ENCODE measurements at regions not wholly inside any gene's neighbourhood (a gene's known extent, or its start where the extent isn't known, plus 50 kb on each side); places are given as distances from the start of the nearest gene placed in this dataset.

GRCh38 chr12:91565246-91565645 lies 382.6 kb upstream of the DCN start:
- DNase-seq = peak; percentile 43

GRCh38 chr12:91563011-91563765 lies 380.6 kb upstream of the DCN start:
- DNase-seq = no peak

GRCh38 chr12:91562476-91562875 lies 379.9 kb upstream of the DCN start:
- no peak for DNase-seq

- no peak for DNase-seq
These were observed 379.3 kb upstream of the DCN start for GRCh38 chr12:91561958-91562325.

GRCh38 chr12:91561301-91561957 lies 378.8 kb upstream of the DCN start:
- DNase-seq = no peak

GRCh38 chr12:91556909-91557308 lies 374.3 kb upstream of the DCN start:
- DNase-seq = no peak

- DNase-seq = no peak
These were observed 373.1 kb upstream of the DCN start for GRCh38 chr12:91555436-91556415.

- no peak for DNase-seq
These were observed 369.3 kb upstream of the DCN start for GRCh38 chr12:91551927-91552326.

- no peak for DNase-seq
These were observed 368.6 kb upstream of the DCN start for GRCh38 chr12:91551242-91551641.

- no peak for DNase-seq
These were observed 360.0 kb upstream of the DCN start for GRCh38 chr12:91542666-91543065.

GRCh38 chr12:91542067-91542466 lies 359.4 kb upstream of the DCN start:
- no peak for DNase-seq

GRCh38 chr12:91538418-91538817 lies 355.8 kb upstream of the DCN start:
- DNase-seq = no peak

- DNase-seq = no peak
These were observed 350.7 kb upstream of the DCN start for GRCh38 chr12:91533366-91533765.

- DNase-seq = no peak
These were observed 347.2 kb upstream of the DCN start for GRCh38 chr12:91529829-91530228.

GRCh38 chr12:91523831-91524230 lies 341.2 kb upstream of the DCN start:
- DNase-seq = no peak

GRCh38 chr12:91516695-91517047 lies 334.1 kb upstream of the DCN start:
- no peak for DNase-seq

- DNase-seq = no peak
These were observed 333.5 kb upstream of the DCN start for GRCh38 chr12:91515944-91516694.

GRCh38 chr12:91513313-91513712 lies 330.7 kb upstream of the DCN start:
- no peak for DNase-seq

- no peak for DNase-seq
These were observed 329.3 kb upstream of the DCN start for GRCh38 chr12:91511795-91512420.

GRCh38 chr12:91507754-91508153 lies 325.1 kb upstream of the DCN start:
- DNase-seq = no peak

- DNase-seq = no peak
These were observed 323.8 kb upstream of the DCN start for GRCh38 chr12:91506452-91506851.

- DNase-seq = no peak
These were observed 322.4 kb upstream of the DCN start for GRCh38 chr12:91505006-91505405.

Measured in stimulated activated naive CD4-positive, alpha-beta T cell treated with Interleukin-2 at 50 U/mL for 16 hours (primary cell).